Neural crest cell (in vitro differentiated cells): ENCODE measurements at regions not wholly inside any gene's neighbourhood (a gene's known extent, or its start where the extent isn't known, plus 50 kb on each side); places are given as distances from the start of the nearest gene placed in this dataset.

ENCODE experiments used
- DNase-seq: peaks from one replicate; pipeline ENCODE4 v3.0.0; 2021; ENCODE audit warnings: low read depth, mixed read lengths, low spot score
- H3K27ac Mint-ChIP-seq: one replicate; pipeline ENCODE4 v1.8.0; 2021; ENCODE audit warnings: mild to moderate bottlenecking, mixed read lengths; ENCODE audit not compliant: unreplicated experiment
- H3K27me3 Mint-ChIP-seq: 2 replicates; pipeline ENCODE4 v1.8.0; 2021; ENCODE audit warnings: low read depth, mild to moderate bottlenecking, mixed read lengths
- H3K36me3 Mint-ChIP-seq: 2 replicates; pipeline ENCODE4 v1.8.0; 2021; ENCODE audit warnings: low read depth, mild to moderate bottlenecking, mixed read lengths
- H3K4me1 Mint-ChIP-seq: 2 replicates; pipeline ENCODE4 v1.8.0; 2021; ENCODE audit warnings: mixed read lengths
- H3K4me3 Mint-ChIP-seq: one replicate; pipeline ENCODE4 v1.8.0; 2021; ENCODE audit warnings: mild to moderate bottlenecking, mixed read lengths
- H3K9me3 Mint-ChIP-seq: 2 replicates; pipeline ENCODE4 v1.8.0; 2021; ENCODE audit warnings: mixed read lengths
- CTCF ChIP-seq: fragments of 200-600 bp; sonication (generic); conservative IDR thresholded peaks from 2 replicates; pipeline ENCODE4 v1.5.0; 2021; ENCODE audit warnings: antibody characterized with exemption, mild to moderate bottlenecking

- DNase-seq: no peak
- Mint-ChIP-seq H3K4me3 (no peak overlapping the region), H3K4me1 (peaks cover 25% of the 10 kb centered on the region), H3K9me3 (no peaks in the 10 kb centered on the region), H3K27me3 (no peaks in the 10 kb centered on the region), H3K27ac (no peak overlapping the region), H3K36me3 (no peaks in the 10 kb centered on the region)
- TF ChIP-seq CTCF: no peak
These were observed 116.8 kb upstream of the SASH1 start for GRCh38 chr6:148225871-148226270.

GRCh38 chr6:148226284-148226683, 116.4 kb upstream of the SASH1 start:
- DNase-seq: no peak
- Mint-ChIP-seq H3K27me3 (no peaks in the 10 kb centered on the region), H3K4me1 (peaks cover 21% of the 10 kb centered on the region), H3K9me3 (no peaks in the 10 kb centered on the region), H3K4me3 (no peak overlapping the region), H3K36me3 (no peaks in the 10 kb centered on the region), H3K27ac (no peak overlapping the region)
- no peak for TF ChIP-seq CTCF

- H3K27me3 Mint-ChIP-seq: no peaks in the 10 kb centered on the region
- H3K4me1 Mint-ChIP-seq: peaks cover 3% of the 10 kb centered on the region
- TF ChIP-seq CTCF: no peak
- DNase-seq: no peak
- no peaks in the 10 kb centered on the region for H3K9me3 Mint-ChIP-seq
- no peak overlapping the region for H3K27ac Mint-ChIP-seq
- H3K36me3 Mint-ChIP-seq: no peaks in the 10 kb centered on the region
- H3K4me3 Mint-ChIP-seq: no peak overlapping the region
These were observed 111.1 kb upstream of the SASH1 start for GRCh38 chr6:148231572-148231971.

- no peaks in the 10 kb centered on the region for H3K27me3 Mint-ChIP-seq
- H3K9me3 Mint-ChIP-seq: no peaks in the 10 kb centered on the region
- no peak overlapping the region for H3K4me3 Mint-ChIP-seq
- peaks cover 8% of the 10 kb centered on the region for H3K4me1 Mint-ChIP-seq
- H3K27ac Mint-ChIP-seq: no peak overlapping the region
- H3K36me3 Mint-ChIP-seq: no peaks in the 10 kb centered on the region
- no peak for DNase-seq
- TF ChIP-seq CTCF: no peak
These were observed 107.2 kb upstream of the SASH1 start for GRCh38 chr6:148235446-148235845.

- DNase-seq: no peak
- Mint-ChIP-seq H3K4me3 (no peak overlapping the region), H3K36me3 (no peaks in the 10 kb centered on the region), H3K9me3 (peaks cover 3% of the 10 kb centered on the region), H3K4me1 (peaks cover 11% of the 10 kb centered on the region), H3K27ac (no peak overlapping the region), H3K27me3 (no peaks in the 10 kb centered on the region)
- no peak for TF ChIP-seq CTCF
These were observed 103.9 kb upstream of the SASH1 start for GRCh38 chr6:148238713-148239112.

GRCh38 chr6:148239215-148239614, 103.4 kb upstream of the SASH1 start:
- DNase-seq: no peak
- Mint-ChIP-seq H3K4me3 (no peak overlapping the region), H3K27ac (no peak overlapping the region), H3K36me3 (no peaks in the 10 kb centered on the region), H3K9me3 (peaks cover 3% of the 10 kb centered on the region), H3K27me3 (no peaks in the 10 kb centered on the region), H3K4me1 (peaks cover 13% of the 10 kb centered on the region)
- TF ChIP-seq CTCF: no peak
